Thymus (tissue), 11 donors: ENCODE measurements at regions not wholly inside any gene's neighbourhood (a gene's known extent, or its start where the extent isn't known, plus 50 kb on each side); places are given as distances from the start of the nearest gene placed in this dataset.

Experiments
- DNase-seq, 9 donors: peaks; one replicate each; pipeline ENCODE4 v3.0.0-alpha.2; 2013; ENCODE audit warnings: low spot score in 9 of 9, low read depth in 6 of 9, missing footprints in 1 of 9
- H3K27ac ChIP-seq, 2 donors: one replicate each; pipeline ENCODE4 v1.5.1; 2013; ENCODE audit warnings: control low read depth in 1 of 2, low read depth in 1 of 2, low read length in 1 of 2, mild to moderate bottlenecking in 1 of 2, moderate library complexity in 1 of 2
- H3K27me3 ChIP-seq, 2 donors: one replicate each; pipeline ENCODE4 v1.5.1; 2013; ENCODE audit warnings: low read length in 1 of 2; ENCODE audit not compliant: control insufficient read depth in 2 of 2, insufficient read depth in 1 of 2
- H3K36me3 ChIP-seq, 2 donors: one replicate each; pipeline ENCODE4 v1.5.1; 2013; ENCODE audit warnings: low read length in 1 of 2, mild to moderate bottlenecking in 1 of 2, moderate library complexity in 1 of 2; ENCODE audit not compliant: control insufficient read depth in 2 of 2, insufficient read depth in 2 of 2
- H3K4me1 ChIP-seq, 2 donors: one replicate each; pipeline ENCODE4 v1.5.1; 2013; ENCODE audit warnings: low read length in 2 of 2; ENCODE audit not compliant: control insufficient read depth in 2 of 2, insufficient read depth in 2 of 2
- H3K4me3 ChIP-seq, 2 donors: one replicate each; pipeline ENCODE4 v1.5.1; 2013; ENCODE audit warnings: low read length in 2 of 2, control low read depth in 1 of 2, mild to moderate bottlenecking in 1 of 2
- H3K9me3 ChIP-seq, 2 donors: one replicate each; pipeline ENCODE4 v1.5.1; 2013; ENCODE audit warnings: low read length in 1 of 2, mild to moderate bottlenecking in 1 of 2; ENCODE audit not compliant: control insufficient read depth in 2 of 2, insufficient read depth in 1 of 2
- WGBS: extraction: QIAGEN DNeasy Blood & Tissue Kit; methylation state at CpG from one replicate; pipeline ENCODE4 v1.1.7; 2013; 5-methylcytosine and 5-hydroxymethylcytosine counted together
- donor health status: healthy.

GRCh38 chr13:73616861-73617260 lies 517.3 kb downstream of the KLF12 start:
- DNase-seq = no peak
- H3K36me3 ChIP-seq = no peaks in the 10 kb centered on the region
- 48% methylated on average over 3 of the region's 3 CpGs for WGBS
- H3K27me3 ChIP-seq = no peaks in the 10 kb centered on the region
- no peak overlapping the region for H3K4me3 ChIP-seq
- no peaks in the 10 kb centered on the region for H3K4me1 ChIP-seq
- H3K9me3 ChIP-seq = peaks cover 0 to 1% of the 10 kb centered on the region in 2 donors
- H3K27ac ChIP-seq = no peak overlapping the region

GRCh38 chr13:73610799-73611592 lies 523.2 kb downstream of the KLF12 start:
- no peak overlapping the region for H3K4me3 ChIP-seq
- no peaks in the 10 kb centered on the region for H3K27me3 ChIP-seq
- H3K36me3 ChIP-seq = no peaks in the 10 kb centered on the region
- H3K9me3 ChIP-seq = peaks cover 0 to 1% of the 10 kb centered on the region in 2 donors
- no peak overlapping the region for H3K27ac ChIP-seq
- DNase-seq = no peak
- H3K4me1 ChIP-seq = no peaks in the 10 kb centered on the region
- 84% methylated on average over 6 of the region's 6 CpGs for WGBS

- 95% methylated on average over 7 of the region's 7 CpGs for WGBS
- no peaks in the 10 kb centered on the region for H3K4me1 ChIP-seq
- DNase-seq = no peak
Observed at GRCh38 chr13:73608711-73609485, 525.3 kb downstream of the KLF12 start.

GRCh38 chr13:73608157-73608516 lies 526.1 kb downstream of the KLF12 start:
- no peak for DNase-seq
- 91% methylated on average over 2 of the region's 2 CpGs for WGBS
- H3K36me3 ChIP-seq = no peaks in the 10 kb centered on the region
- no peak overlapping the region for H3K27ac ChIP-seq
- no peaks in the 10 kb centered on the region for H3K27me3 ChIP-seq
- H3K9me3 ChIP-seq = no peaks in the 10 kb centered on the region
- no peak overlapping the region for H3K4me3 ChIP-seq
- no peaks in the 10 kb centered on the region for H3K4me1 ChIP-seq

More at GRCh38 chr13:73608711-73609485, 525.3 kb downstream of the KLF12 start:
- Histone ChIP-seq H3K27ac (no peak overlapping the region), H3K36me3 (no peaks in the 10 kb centered on the region), H3K4me3 (no peak overlapping the region), H3K9me3 (no peaks in the 10 kb centered on the region), H3K27me3 (no peaks in the 10 kb centered on the region)

GRCh38 chr13:73607489-73608156 lies 526.6 kb downstream of the KLF12 start:
- no peaks in the 10 kb centered on the region for H3K9me3 ChIP-seq
- no peak for DNase-seq
- WGBS = 80% methylated on average over 6 of the region's 6 CpGs
- no peaks in the 10 kb centered on the region for H3K27me3 ChIP-seq
- H3K27ac ChIP-seq = no peak overlapping the region
- no peak overlapping the region for H3K4me3 ChIP-seq
- H3K36me3 ChIP-seq = no peaks in the 10 kb centered on the region
- H3K4me1 ChIP-seq = no peaks in the 10 kb centered on the region

- 93% methylated on average over 1 of the region's 1 CpG for WGBS
- no peaks in the 10 kb centered on the region for H3K27me3 ChIP-seq
- no peak overlapping the region for H3K27ac ChIP-seq
Observed at GRCh38 chr13:73603646-73604045, 530.6 kb downstream of the KLF12 start.

GRCh38 chr13:73602295-73602694 lies 531.9 kb downstream of the KLF12 start:
- Histone ChIP-seq H3K4me3 (no peak overlapping the region), H3K27ac (no peak overlapping the region), H3K9me3 (no peaks in the 10 kb centered on the region), H3K36me3 (no peaks in the 10 kb centered on the region), H3K27me3 (no peaks in the 10 kb centered on the region), H3K4me1 (no peaks in the 10 kb centered on the region)
- no peak for DNase-seq
- 94% methylated on average over 5 of the region's 5 CpGs for WGBS

More at GRCh38 chr13:73603646-73604045, 530.6 kb downstream of the KLF12 start:
- H3K9me3 ChIP-seq = no peaks in the 10 kb centered on the region
- H3K36me3 ChIP-seq = no peaks in the 10 kb centered on the region
- H3K4me3 ChIP-seq = no peak overlapping the region
- H3K4me1 ChIP-seq = no peaks in the 10 kb centered on the region
- DNase-seq = no peak

- no peaks in the 10 kb centered on the region for H3K4me1 ChIP-seq
- DNase-seq = no peak
- H3K9me3 ChIP-seq = no peaks in the 10 kb centered on the region
- H3K36me3 ChIP-seq = no peaks in the 10 kb centered on the region
- no peak overlapping the region for H3K27ac ChIP-seq
- WGBS = 99% methylated on average over 1 of the region's 1 CpG
- no peak overlapping the region for H3K4me3 ChIP-seq
- H3K27me3 ChIP-seq = no peaks in the 10 kb centered on the region
Observed at GRCh38 chr13:73601708-73602107, 532.5 kb downstream of the KLF12 start.
